ENCODE measurements at regions not wholly inside any gene's neighbourhood (a gene's known extent, or its start where the extent isn't known, plus 50 kb on each side); places are given as distances from the start of the nearest gene placed in this dataset.

GRCh38 chr5:56763711-56764466 is 51.5 kb upstream of the MAP3K1 start:
- TF ChIP-seq, protein P1, sequence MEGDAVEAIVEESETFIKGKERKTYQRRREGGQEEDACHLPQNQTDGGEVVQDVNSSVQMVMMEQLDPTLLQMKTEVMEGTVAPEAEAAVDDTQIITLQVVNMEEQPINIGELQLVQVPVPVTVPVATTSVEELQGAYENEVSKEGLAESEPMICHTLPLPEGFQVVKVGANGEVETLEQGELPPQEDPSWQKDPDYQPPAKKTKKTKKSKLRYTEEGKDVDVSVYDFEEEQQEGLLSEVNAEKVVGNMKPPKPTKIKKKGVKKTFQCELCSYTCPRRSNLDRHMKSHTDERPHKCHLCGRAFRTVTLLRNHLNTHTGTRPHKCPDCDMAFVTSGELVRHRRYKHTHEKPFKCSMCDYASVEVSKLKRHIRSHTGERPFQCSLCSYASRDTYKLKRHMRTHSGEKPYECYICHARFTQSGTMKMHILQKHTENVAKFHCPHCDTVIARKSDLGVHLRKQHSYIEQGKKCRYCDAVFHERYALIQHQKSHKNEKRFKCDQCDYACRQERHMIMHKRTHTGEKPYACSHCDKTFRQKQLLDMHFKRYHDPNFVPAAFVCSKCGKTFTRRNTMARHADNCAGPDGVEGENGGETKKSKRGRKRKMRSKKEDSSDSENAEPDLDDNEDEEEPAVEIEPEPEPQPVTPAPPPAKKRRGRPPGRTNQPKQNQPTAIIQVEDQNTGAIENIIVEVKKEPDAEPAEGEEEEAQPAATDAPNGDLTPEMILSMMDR (conservative IDR thresholded peaks at IDR 0.05 in 1 of 2, IDR thresholded peaks at IDR 0.05 in 1 of 2; ENCODE audit: low read depth in 1 of 2, low read length in 2 of 2) = no peak
- no peak for TF ChIP-seq EZH2 (IDR thresholded peaks at IDR 0.05; ENCODE audit: low read length, missing control alignments)

Measured in fibroblast of lung (primary cell).